ENCODE measurements at regions not wholly inside any gene's neighbourhood (a gene's known extent, or its start where the extent isn't known, plus 50 kb on each side); places are given as distances from the start of the nearest gene placed in this dataset.

DNA sequence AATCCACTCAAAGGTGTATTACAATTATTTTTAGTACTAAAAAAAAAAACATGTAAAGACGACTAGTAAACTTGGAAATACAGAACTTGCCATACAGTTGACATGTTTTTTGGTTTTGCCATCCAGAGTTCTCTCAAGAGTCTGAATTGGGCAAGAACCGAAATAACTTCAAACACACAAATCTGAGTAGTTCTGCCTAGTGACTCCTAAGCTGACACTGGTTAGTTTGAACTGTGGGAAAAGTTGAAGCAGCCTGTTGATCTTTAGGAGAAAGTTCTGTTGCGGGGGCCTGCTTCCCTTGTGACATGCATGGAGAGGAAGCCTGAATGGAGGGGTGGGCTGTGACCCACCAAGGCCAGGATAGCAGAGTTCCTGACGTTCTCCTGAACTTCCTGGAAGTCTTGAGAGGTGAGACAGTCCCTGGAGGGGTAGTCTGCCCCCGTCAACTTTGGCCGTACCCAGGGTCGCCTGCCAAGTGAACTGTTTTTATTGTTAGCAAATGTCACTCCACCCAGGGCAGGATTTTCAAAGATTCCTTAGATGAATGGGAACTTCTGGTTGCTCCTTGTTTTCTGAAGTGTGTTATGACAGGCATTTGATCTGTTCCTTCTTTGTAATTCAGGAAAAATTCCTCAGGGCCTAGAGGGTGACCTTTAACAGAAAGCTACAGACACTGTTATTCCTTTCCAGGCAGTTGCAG, 85.6 kb upstream of the SPTBN1 start:
- no peak overlapping the region for H3K4me3 ChIP-seq
- DNase-seq (ENCODE audit: low spot score) = no peak
- H3K27ac ChIP-seq = no peak overlapping the region
- no peaks in the 10 kb centered on the region for H3K27me3 ChIP-seq (replicated peaks; ENCODE audit: insufficient read depth)
- intact Hi-C loops (cut with DNase I) = no loop called here
- no peaks in the 10 kb centered on the region for H3K4me1 ChIP-seq (replicated peaks)
- H3K36me3 ChIP-seq = no peaks in the 10 kb centered on the region
- WGBS = 42% methylated on average over 7 of the region's 7 CpGs
- TF ChIP-seq, protein P1, sequence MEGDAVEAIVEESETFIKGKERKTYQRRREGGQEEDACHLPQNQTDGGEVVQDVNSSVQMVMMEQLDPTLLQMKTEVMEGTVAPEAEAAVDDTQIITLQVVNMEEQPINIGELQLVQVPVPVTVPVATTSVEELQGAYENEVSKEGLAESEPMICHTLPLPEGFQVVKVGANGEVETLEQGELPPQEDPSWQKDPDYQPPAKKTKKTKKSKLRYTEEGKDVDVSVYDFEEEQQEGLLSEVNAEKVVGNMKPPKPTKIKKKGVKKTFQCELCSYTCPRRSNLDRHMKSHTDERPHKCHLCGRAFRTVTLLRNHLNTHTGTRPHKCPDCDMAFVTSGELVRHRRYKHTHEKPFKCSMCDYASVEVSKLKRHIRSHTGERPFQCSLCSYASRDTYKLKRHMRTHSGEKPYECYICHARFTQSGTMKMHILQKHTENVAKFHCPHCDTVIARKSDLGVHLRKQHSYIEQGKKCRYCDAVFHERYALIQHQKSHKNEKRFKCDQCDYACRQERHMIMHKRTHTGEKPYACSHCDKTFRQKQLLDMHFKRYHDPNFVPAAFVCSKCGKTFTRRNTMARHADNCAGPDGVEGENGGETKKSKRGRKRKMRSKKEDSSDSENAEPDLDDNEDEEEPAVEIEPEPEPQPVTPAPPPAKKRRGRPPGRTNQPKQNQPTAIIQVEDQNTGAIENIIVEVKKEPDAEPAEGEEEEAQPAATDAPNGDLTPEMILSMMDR (IDR thresholded peaks at IDR 0.05) = no peak
- TF ChIP-seq POLR2AphosphoS5 (IDR thresholded peaks at IDR 0.05) = no peak
- TF ChIP-seq POLR2A (IDR thresholded peaks at IDR 0.05) = no peak
- H3K9me3 ChIP-seq = no peaks in the 10 kb centered on the region

DNA sequence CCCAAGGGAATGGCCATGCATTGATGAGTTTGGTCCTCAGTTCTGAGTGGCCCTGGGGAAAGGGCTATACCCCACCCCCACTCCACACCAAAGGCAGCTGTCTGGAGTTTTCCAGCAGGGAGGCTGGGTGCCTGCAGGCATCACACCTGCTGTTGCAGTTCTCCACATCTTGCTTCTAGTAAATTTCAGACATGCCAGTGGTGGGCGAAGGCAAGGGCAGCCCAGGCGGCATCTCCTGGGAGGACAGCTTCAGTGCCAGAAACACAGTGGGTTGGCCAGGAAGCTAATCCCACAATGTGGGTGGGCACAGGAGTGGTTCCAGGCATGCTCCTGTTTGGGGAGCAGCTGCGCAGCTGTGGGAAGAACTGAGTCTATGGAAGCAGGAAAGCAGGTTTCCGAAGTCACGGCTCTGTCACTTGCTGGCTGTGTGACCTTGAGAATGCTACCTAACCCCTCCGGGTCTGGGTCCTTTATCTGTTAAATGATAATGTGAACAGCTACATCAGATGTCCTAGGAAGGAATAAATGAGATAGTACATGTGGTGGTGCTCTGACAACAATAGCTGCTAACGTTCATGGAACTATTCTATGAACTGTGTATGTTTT, 84.6 kb upstream of the SPTBN1 start:
- intact Hi-C loops (cut with DNase I) = no loop called here
- DNase-seq (ENCODE audit: low spot score) = no peak
- no peaks in the 10 kb centered on the region for H3K36me3 ChIP-seq
- H3K4me1 ChIP-seq (replicated peaks) = no peaks in the 10 kb centered on the region
- WGBS = 85% methylated on average over 7 of the region's 7 CpGs
- TF ChIP-seq POLR2A (IDR thresholded peaks at IDR 0.05) (no peak), POLR2AphosphoS5 (IDR thresholded peaks at IDR 0.05) (no peak)
- TF ChIP-seq, protein P1 (IDR thresholded peaks at IDR 0.05) = no peak
- H3K27ac ChIP-seq = no peak overlapping the region
- no peaks in the 10 kb centered on the region for H3K27me3 ChIP-seq (replicated peaks; ENCODE audit: insufficient read depth)
- H3K4me3 ChIP-seq = no peak overlapping the region
- H3K9me3 ChIP-seq = no peaks in the 10 kb centered on the region

DNA sequence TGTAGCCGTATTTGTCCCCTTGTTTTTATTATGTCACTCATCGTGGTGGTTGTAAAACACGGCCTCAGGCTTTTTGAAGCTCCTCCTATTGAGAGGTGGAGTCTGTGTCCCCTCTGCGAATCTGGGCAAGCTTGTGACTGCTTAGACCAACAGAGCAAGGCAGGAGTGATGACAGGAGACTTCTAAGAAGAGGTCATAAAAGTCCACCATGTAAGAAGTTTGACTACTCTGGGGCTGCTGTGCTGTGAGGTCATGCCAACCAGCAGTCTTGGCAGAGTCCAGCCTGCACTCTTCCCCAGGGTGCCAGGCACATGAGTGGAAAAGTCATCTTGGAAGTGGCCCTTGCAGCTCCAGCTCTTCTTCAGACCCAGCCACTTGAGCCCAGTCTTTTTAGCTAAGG, 83.8 kb upstream of the SPTBN1 start:
- Histone ChIP-seq H3K27ac (no peak overlapping the region), H3K4me1 (replicated peaks) (no peaks in the 10 kb centered on the region), H3K36me3 (no peaks in the 10 kb centered on the region), H3K4me3 (no peak overlapping the region), H3K27me3 (replicated peaks; ENCODE audit: insufficient read depth) (no peaks in the 10 kb centered on the region), H3K9me3 (no peaks in the 10 kb centered on the region)
- DNase-seq (ENCODE audit: low spot score) = no peak
- 54% methylated on average over 4 of the region's 4 CpGs for WGBS
- intact Hi-C loops (cut with DNase I) = no loop called here
- no peak for TF ChIP-seq POLR2A (IDR thresholded peaks at IDR 0.05)
- TF ChIP-seq POLR2AphosphoS5 (IDR thresholded peaks at IDR 0.05) = no peak
- TF ChIP-seq, protein P1 (IDR thresholded peaks at IDR 0.05) = no peak

DNA sequence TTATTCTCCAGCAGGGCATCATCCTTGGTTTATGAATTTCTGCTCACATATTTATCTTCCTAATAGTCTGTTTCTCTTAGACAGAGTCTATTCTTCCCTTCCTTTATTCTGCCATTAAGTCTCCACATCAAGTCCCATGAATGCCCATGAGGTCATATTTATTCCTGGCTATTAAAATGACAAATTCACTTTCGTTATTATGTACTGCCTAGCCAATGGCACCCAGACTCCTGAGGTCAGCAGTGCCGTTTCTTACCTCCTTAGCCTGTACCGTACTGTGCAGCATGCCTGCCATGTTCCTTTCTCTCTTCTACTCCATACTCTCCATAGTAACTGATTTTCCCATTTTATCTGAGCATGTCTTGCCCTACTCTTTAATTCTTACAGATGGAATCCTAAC, 82.3 kb upstream of the SPTBN1 start:
- H3K27me3 ChIP-seq (replicated peaks; ENCODE audit: insufficient read depth) = no peaks in the 10 kb centered on the region
- intact Hi-C loops (cut with DNase I) = no loop called here
- H3K9me3 ChIP-seq = no peaks in the 10 kb centered on the region
- TF ChIP-seq POLR2AphosphoS5 (IDR thresholded peaks at IDR 0.05) = no peak
- no peak for TF ChIP-seq POLR2A (IDR thresholded peaks at IDR 0.05)
- TF ChIP-seq, protein P1 (IDR thresholded peaks at IDR 0.05) = no peak
- no peaks in the 10 kb centered on the region for H3K36me3 ChIP-seq
- 53% methylated on average over 3 of the region's 3 CpGs for WGBS
- no peak for DNase-seq (ENCODE audit: low spot score)
- H3K4me3 ChIP-seq = no peak overlapping the region
- no peaks in the 10 kb centered on the region for H3K4me1 ChIP-seq (replicated peaks)
- H3K27ac ChIP-seq = no peak overlapping the region

Measured in prostate gland (tissue), 2 donors.